DMS114 treated with DMSO at 0.1 percent for 48 hours (cell line): ENCODE measurements at regions not wholly inside any gene's neighbourhood (a gene's known extent, or its start where the extent isn't known, plus 50 kb on each side); places are given as distances from the start of the nearest gene placed in this dataset.

Source experiments
- DNase-seq: peaks from one replicate; lab custom pipeline; 2025; ENCODE audit not compliant: unreplicated experiment; lab: John Stamatoyannopoulos, UW

DNA sequence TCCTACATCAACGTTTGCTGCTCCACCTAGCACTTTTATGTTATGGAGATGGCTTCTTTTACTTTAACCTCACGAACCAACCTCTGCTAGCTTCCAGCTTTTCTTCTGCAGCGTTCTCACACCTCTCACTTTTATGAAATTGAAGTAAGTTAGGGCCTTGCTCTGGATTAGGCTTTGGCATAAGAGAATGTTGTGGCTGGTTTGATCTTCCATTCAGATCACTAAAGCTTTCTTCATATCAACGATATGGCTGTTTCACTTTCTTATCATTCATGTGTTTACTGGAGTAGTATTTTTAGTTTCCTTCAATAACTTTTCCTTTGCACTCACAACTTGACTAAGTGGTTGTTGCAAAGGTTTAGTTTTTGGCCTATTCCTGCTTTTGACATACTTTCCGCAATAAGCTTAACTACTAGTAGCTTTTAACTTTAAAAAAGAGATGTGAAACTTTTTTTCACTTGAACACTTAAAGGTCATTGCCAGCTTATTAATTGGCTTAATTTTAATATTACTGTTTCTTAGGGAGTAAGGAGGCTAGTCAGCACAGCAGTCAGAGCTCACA, 60.0 kb upstream of the SPRY2 start:
- DNase-seq = no peak

DNA sequence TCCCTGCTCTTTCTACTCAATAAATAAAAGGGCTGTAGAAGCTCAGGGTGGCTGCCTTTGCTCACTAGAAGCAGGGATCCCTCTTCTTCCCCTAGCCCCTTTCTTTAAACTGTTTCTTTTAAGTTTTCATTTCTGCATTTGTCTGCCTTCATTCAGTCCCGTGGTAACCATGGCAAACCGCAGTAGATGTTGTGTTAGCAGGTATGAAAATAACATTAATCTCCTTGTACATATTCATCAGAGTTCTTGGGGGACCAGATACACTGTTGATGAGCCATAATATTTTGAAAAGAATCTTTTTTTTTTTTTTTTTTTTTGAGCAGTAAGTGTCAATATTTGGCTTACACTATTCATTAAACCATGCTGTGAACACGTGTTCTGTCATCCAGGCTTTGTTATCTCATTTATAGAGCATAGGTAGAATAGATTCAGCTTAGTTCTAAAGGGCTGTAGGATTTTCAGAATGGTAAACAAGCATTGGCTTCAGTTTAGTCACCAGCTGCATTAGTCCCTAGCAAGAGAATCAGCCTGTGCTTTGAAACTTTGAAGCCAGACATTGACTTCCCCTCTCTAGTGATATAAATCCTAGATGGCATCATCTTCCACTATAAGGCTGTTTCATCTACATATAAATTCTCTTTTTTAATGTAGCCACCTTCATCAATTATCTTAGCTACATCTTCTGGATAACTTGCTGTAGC, 59.4 kb upstream of the SPRY2 start:
- no peak for DNase-seq

DNA sequence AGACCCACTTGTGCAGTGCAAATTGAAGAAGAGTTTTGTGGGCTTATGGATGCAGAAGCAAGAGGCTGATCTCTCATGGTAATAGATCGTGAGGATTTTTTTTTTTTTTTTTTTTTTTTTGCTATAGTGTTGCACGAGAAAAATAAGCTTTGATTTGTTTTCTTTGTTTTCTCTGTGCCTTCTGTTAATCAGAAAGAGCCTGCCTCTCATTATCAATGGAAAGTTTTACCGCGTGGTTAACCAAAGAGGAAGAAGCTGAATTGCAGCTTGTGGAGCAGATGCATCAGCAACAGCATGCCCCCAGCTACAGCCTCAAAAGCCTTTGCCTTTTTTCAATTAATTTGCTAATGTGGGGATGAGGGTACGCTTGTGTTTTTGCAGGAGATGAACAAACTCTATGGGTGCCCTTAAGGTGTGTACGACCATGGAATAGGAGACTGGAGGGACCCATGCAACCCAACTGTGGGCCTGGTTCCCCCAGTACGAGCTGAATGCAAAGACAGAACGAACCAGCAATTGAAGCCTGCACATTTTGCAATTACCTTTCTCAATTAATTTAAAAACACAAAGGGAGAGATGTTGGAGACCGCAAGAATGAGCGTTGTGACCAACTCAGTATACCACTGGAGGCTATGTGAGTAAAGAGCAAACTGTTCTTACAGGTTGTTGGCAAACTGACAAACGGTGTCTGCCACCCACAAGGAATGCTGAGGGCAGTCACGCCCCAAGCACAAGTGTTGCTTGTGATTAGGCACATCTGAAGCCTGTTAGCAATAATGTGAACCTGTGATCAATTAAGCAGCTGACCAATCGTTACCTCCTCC, 58.6 kb upstream of the SPRY2 start:
- no peak for DNase-seq
